PC-9 (cell line): ENCODE measurements at regions not wholly inside any gene's neighbourhood (a gene's known extent, or its start where the extent isn't known, plus 50 kb on each side); places are given as distances from the start of the nearest gene placed in this dataset.

ENCODE experiments used
- BruUV-seq: library from RNA; stranded (reverse); fragments of 400-500 nt; replicated peaks from 2 replicates; lab custom pipeline; 2021; lab: Mats Ljungman, UMichigan
- CTCF ChIA-PET: fragments of 300-600 bp; sonication (Branson Sonifier 250); formaldehyde crosslinking; loops from one replicate; lab custom pipeline; 2022; ENCODE audit warnings: antibody characterized with exemption; lab: Charles Lee
- POLR2A ChIA-PET: fragments of 300-600 bp; sonication (Branson Sonifier 250); formaldehyde crosslinking; loops from one replicate; lab custom pipeline; 2022; ENCODE audit warnings: antibody characterized with exemption; ENCODE audit not compliant: unreplicated experiment; lab: Charles Lee
- DNase-seq, 2 experiments: peaks; one replicate each; pipeline versions ENCODE4 v3.0.0 to v3.0.0-alpha.2; 2015 to 2022; ENCODE audit warnings: mixed read lengths in 1 of 2
- H2AFZ ChIP-seq: fragments of 200-600 bp; sonication (generic); 2 replicates; pipeline ENCODE4 v1.8.1; 2017; ENCODE audit warnings: antibody characterized with exemption
- H3F3A ChIP-seq: fragments of 200-600 bp; sonication (generic); 2 replicates; pipeline ENCODE4 v1.8.1; 2017; ENCODE audit warnings: antibody characterized with exemption, mild to moderate bottlenecking, low read depth; ENCODE audit not compliant: insufficient read depth
- H3K27ac ChIP-seq: fragments of 200-600 bp; sonication (generic); 2 replicates; pipeline ENCODE4 v1.6.1; 2016; ENCODE audit warnings: mixed run types
- H3K27me3 ChIP-seq: fragments of 200-600 bp; sonication (generic); 2 replicates; pipeline ENCODE4 v1.6.1; 2016; ENCODE audit warnings: low read depth, mixed run types; ENCODE audit not compliant: insufficient read depth
- H3K36me3 ChIP-seq: fragments of 200-600 bp; sonication (generic); 2 replicates; pipeline ENCODE4 v1.6.1; 2016; ENCODE audit warnings: low read depth, mixed run types
- H3K4me1 ChIP-seq: fragments of 200-600 bp; sonication (generic); replicated peaks from 2 replicates; pipeline ENCODE4 v1.6.1; 2016; ENCODE audit warnings: mixed run types; ENCODE audit not compliant: insufficient read depth
- H3K4me2 ChIP-seq: fragments of 200-600 bp; sonication (generic); 2 replicates; pipeline ENCODE4 v1.6.1; 2017; ENCODE audit warnings: mixed run types
- H3K4me3 ChIP-seq: fragments of 200-600 bp; sonication (generic); 2 replicates; pipeline ENCODE4 v1.6.1; 2016; ENCODE audit warnings: mixed run types
- H3K79me2 ChIP-seq: fragments of 200-600 bp; sonication (generic); 2 replicates; pipeline ENCODE4 v1.6.1; 2017; ENCODE audit warnings: low read depth, mixed run types
- H3K9me2 ChIP-seq: fragments of 200-600 bp; sonication (generic); 2 replicates; pipeline ENCODE4 v1.8.1; 2017; ENCODE audit warnings: mild to moderate bottlenecking; ENCODE audit not compliant: insufficient read depth
- H3K9me3 ChIP-seq: fragments of 200-600 bp; sonication (generic); 2 replicates; pipeline ENCODE4 v1.8.1; 2016; ENCODE audit warnings: low read depth; ENCODE audit not compliant: insufficient read depth
- H4K20me1 ChIP-seq: fragments of 200-600 bp; sonication (generic); 2 replicates; pipeline ENCODE4 v1.8.1; 2017; ENCODE audit not compliant: insufficient read depth
- CTCF ChIP-seq: fragments of 200-600 bp; sonication (generic); conservative IDR thresholded peaks from 2 replicates; pipeline ENCODE4 v1.6.1; 2017; ENCODE audit warnings: mixed run types, antibody characterized with exemption, mild to moderate bottlenecking, moderate library complexity
- EZH2 ChIP-seq: fragments of 200-600 bp; sonication (generic); IDR thresholded peaks from 2 replicates; pipeline ENCODE4 v1.8.0; 2017; ENCODE audit warnings: antibody characterized with exemption, low read depth
- intact Hi-C: fragments of 100-400 bp; cut with micrococcal nuclease; formaldehyde crosslinking; loops from one replicate; pipeline ENCODE4 v1.10.0; 2022; ENCODE audit not compliant: unreplicated experiment

GRCh38 chr5:6843335-6843734 is 130.1 kb downstream of the TENT4A start:
- Histone ChIP-seq H2AFZ (no peak overlapping the region), H3K27me3 (peaks cover 94% of the 10 kb centered on the region), H4K20me1 (no peaks in the 10 kb centered on the region), H3F3A (no peaks in the 10 kb centered on the region), H3K4me2 (no peak overlapping the region), H3K27ac (no peak overlapping the region), H3K4me1 (no peaks in the 10 kb centered on the region), H3K4me3 (no peak overlapping the region), H3K36me3 (no peaks in the 10 kb centered on the region), H3K9me2 (no peaks in the 10 kb centered on the region), H3K9me3 (no peaks in the 10 kb centered on the region), H3K79me2 (no peaks in the 10 kb centered on the region)
- no peak for TF ChIP-seq EZH2
- POLR2A ChIA-PET, result no interaction called here
- CTCF ChIA-PET, result no interaction called here
- intact Hi-C loops, result no loop called here
- no TSS peak for BruUV-seq
- DNase-seq, result no peak

GRCh38 chr5:6843821-6844220 is 130.6 kb downstream of the TENT4A start:
- H3K4me3 ChIP-seq, result no peak overlapping the region
- H3K79me2 ChIP-seq, result no peaks in the 10 kb centered on the region
- no peak overlapping the region for H3K4me2 ChIP-seq
- TF ChIP-seq EZH2 (no peak), CTCF (no peak)
- no peaks in the 10 kb centered on the region for H3F3A ChIP-seq
- no peaks in the 10 kb centered on the region for H3K4me1 ChIP-seq
- H3K9me3 ChIP-seq, result no peaks in the 10 kb centered on the region
- intact Hi-C loops, result no loop called here
- no peak overlapping the region for H3K27ac ChIP-seq
- BruUV-seq, result no TSS peak
- H3K27me3 ChIP-seq, result peaks cover 94% of the 10 kb centered on the region
- DNase-seq, result no peak
- H3K36me3 ChIP-seq, result no peaks in the 10 kb centered on the region
- ChIA-PET POLR2A (no interaction called here), CTCF (no interaction called here)
- H2AFZ ChIP-seq, result no peak overlapping the region
- no peaks in the 10 kb centered on the region for H3K9me2 ChIP-seq
- H4K20me1 ChIP-seq, result no peaks in the 10 kb centered on the region

- H3K27me3 ChIP-seq, result peaks cover 94% of the 10 kb centered on the region
Measured at GRCh38 chr5:6845856-6846255, 132.6 kb downstream of the TENT4A start.

More at GRCh38 chr5:6845856-6846255, 132.6 kb downstream of the TENT4A start:
- no peaks in the 10 kb centered on the region for H3K9me3 ChIP-seq
- H3K9me2 ChIP-seq, result no peaks in the 10 kb centered on the region
- H3K27ac ChIP-seq, result no peak overlapping the region
- ChIA-PET POLR2A (no interaction called here), CTCF (no interaction called here)
- no peaks in the 10 kb centered on the region for H3K36me3 ChIP-seq
- no peaks in the 10 kb centered on the region for H3K79me2 ChIP-seq
- H4K20me1 ChIP-seq, result no peaks in the 10 kb centered on the region
- no peaks in the 10 kb centered on the region for H3K4me1 ChIP-seq
- TF ChIP-seq CTCF (no peak), EZH2 (no peak)
- H3K4me3 ChIP-seq, result no peak overlapping the region
- H3K4me2 ChIP-seq, result no peak overlapping the region
- H3F3A ChIP-seq, result no peaks in the 10 kb centered on the region
- intact Hi-C loops, result no loop called here
- no peak for DNase-seq
- no TSS peak for BruUV-seq
- H2AFZ ChIP-seq, result no peak overlapping the region
